ENCODE measurements at regions not wholly inside any gene's neighbourhood (a gene's known extent, or its start where the extent isn't known, plus 50 kb on each side); places are given as distances from the start of the nearest gene placed in this dataset.

- Histone ChIP-seq H2BK15ac (ENCODE audit: low read depth, low read length) (no peak overlapping the region; the same call in 2 of the 3 replicates), H3K36me3 (ENCODE audit: control insufficient read depth, insufficient read depth, low read length) (no peaks in the 10 kb centered on the region), H3K4ac (ENCODE audit: low read depth, low read length) (0 out of 2 replicates have a peak overlapping the region, but pooled peaks have one; percentile 46), H3K79me1 (ENCODE audit: low read depth in 1 of 2, low read length in 2 of 2) (no peaks in the 10 kb centered on the region), H3K56ac (ENCODE audit: extremely low read depth, insufficient read depth, low read length) (no peak overlapping the region), H2AFZ (replicated peaks; ENCODE audit: low read length, poor library complexity) (no peak overlapping the region), H4K20me1 (ENCODE audit: insufficient read depth, low read length) (no peaks in the 10 kb centered on the region), H2BK20ac (ENCODE audit: low read depth, low read length) (0 out of 2 replicates have a peak overlapping the region, but pooled peaks have one; percentile 26), H3K4me3 (ENCODE audit: insufficient read depth, low read depth, low read length) (no peak overlapping the region), H3K9ac (ENCODE audit: low read depth, low read length) (no peak overlapping the region), H3K27ac (ENCODE audit: insufficient read depth, low read length) (no peak overlapping the region), H2BK120ac (ENCODE audit: low read depth, low read length) (peak overlapping the region; percentile 51; the same call in 1 of the 2 replicates), H3K4me1 (ENCODE audit: control insufficient read depth, insufficient read depth, low read length) (peaks cover 2% of the 10 kb centered on the region; the same call in 1 of the 2 replicates), H2BK5ac (ENCODE audit: low read depth, low read length, poor library complexity, severe bottlenecking) (no peak overlapping the region), H3K4me2 (ENCODE audit: low read depth, low read length) (no peak overlapping the region), H4K8ac (ENCODE audit: low read depth in 2 of 2, low read length in 2 of 2) (0 out of 4 replicates have a peak overlapping the region, but pooled peaks have one; percentile 3 to 16), H3K18ac (ENCODE audit: low read depth, low read length) (no peak overlapping the region; the same call in 1 of the 2 replicates), H4K91ac (ENCODE audit: insufficient read depth, low read depth, low read length) (peak overlapping the region; percentile 20; the same call in 1 of the 2 replicates), H3K14ac (replicated peaks; ENCODE audit: low read depth, low read length) (no peak overlapping the region; the same call in 1 of the 2 replicates), H3K27me3 (ENCODE audit: control insufficient read depth, insufficient read depth, low read length) (no peaks in the 10 kb centered on the region), H3K9me1 (ENCODE audit: insufficient read depth, low read length) (no peaks in the 10 kb centered on the region), H4K5ac (ENCODE audit: low read depth, low read length) (no peak overlapping the region), H3K23ac (ENCODE audit: low read depth, low read length) (no peak overlapping the region), H2AK9ac (replicated peaks; ENCODE audit: low read depth, low read length, poor library complexity) (no peak overlapping the region), H2AK5ac (ENCODE audit: low read depth, low read length) (no peak overlapping the region), H3K9me3 (ENCODE audit: control insufficient read depth, insufficient read depth, low read length) (peaks cover 3% of the 10 kb centered on the region)
- POLR2A ChIA-PET (ENCODE audit: unreplicated experiment) = no interaction called here
- ATAC-seq (ENCODE audit: low read depth) (no peak), DNase-seq (no peak)
- CTCF ChIA-PET = no interaction called here
- no peak for TF ChIP-seq SMC3 (IDR thresholded peaks at IDR 0.05; ENCODE audit: low read depth, low read length)
- TF ChIP-seq FOS (IDR thresholded peaks at IDR 0.05; ENCODE audit: low read depth, low read length) = no peak
- TF ChIP-seq BHLHE40 (IDR thresholded peaks at IDR 0.05; ENCODE audit: low read depth, low read length) = no peak
- in situ Hi-C loops (cut with MboI; ENCODE audit: low sequenced_read_pairs) = no loop called here
- dilution Hi-C loops (cut with HindIII; ENCODE audit: low sequenced_read_pairs, unreplicated experiment) = no loop called here
- intact Hi-C loops (cut with micrococcal nuclease) = no loop called here
- WGBS, 2 experiments (ENCODE audit: extremely low coverage in 2 of 2, insufficient read length in 1 of 2) = 97 to 100% methylated on average over 1 to 3 of the region's 5 CpGs
- no TSS peak for BruUV-seq (replicated peaks)
These were observed 92.0 kb upstream of the CCN2 start for GRCh38 chr6:132043148-132043547.

Measured in IMR-90 (cell line).